H9 (cell line): ENCODE measurements at regions not wholly inside any gene's neighbourhood (a gene's known extent, or its start where the extent isn't known, plus 50 kb on each side); places are given as distances from the start of the nearest gene placed in this dataset.

Experiments
- DNase-seq: peaks from one replicate; pipeline ENCODE4 v3.0.0-alpha.2; 2017
- H2AFZ ChIP-seq: one replicate; pipeline ENCODE4 v1.6.1; 2013; ENCODE audit warnings: mild to moderate bottlenecking, low read length, control low read depth, moderate library complexity
- H2AK5ac ChIP-seq: 2 replicates; pipeline ENCODE4 v1.6.1; 2013; ENCODE audit warnings: low read length, control low read depth, mixed read lengths; ENCODE audit not compliant: insufficient read length
- H2BK120ac ChIP-seq: one replicate; pipeline ENCODE4 v1.6.1; 2013; ENCODE audit warnings: low read depth, mild to moderate bottlenecking, low read length, control low read depth, inconsistent platforms; ENCODE audit not compliant: poor library complexity, severe bottlenecking
- H2BK12ac ChIP-seq: 2 replicates; pipeline ENCODE4 v1.6.1; 2013; ENCODE audit warnings: low read length, control low read depth, mixed read lengths, low read depth; ENCODE audit not compliant: insufficient read length
- H2BK15ac ChIP-seq: 2 replicates; pipeline ENCODE4 v1.6.1; 2013; ENCODE audit warnings: low read depth, low read length, control low read depth
- H2BK20ac ChIP-seq: one replicate; pipeline ENCODE4 v1.6.1; 2013; ENCODE audit warnings: low read depth, mild to moderate bottlenecking, low read length, control low read depth, inconsistent platforms; ENCODE audit not compliant: poor library complexity, severe bottlenecking
- H2BK5ac ChIP-seq: 2 replicates; pipeline ENCODE4 v1.6.1; 2013; ENCODE audit warnings: low read length, control low read depth, mixed read lengths; ENCODE audit not compliant: insufficient read length
- H3K14ac ChIP-seq: 2 replicates; pipeline ENCODE4 v1.6.1; 2013; ENCODE audit warnings: low read length, control low read depth; ENCODE audit not compliant: insufficient read depth
- H3K18ac ChIP-seq: 2 replicates; pipeline ENCODE4 v1.6.1; 2013; ENCODE audit warnings: low read depth, mild to moderate bottlenecking, mixed read lengths, low read length, control low read depth; ENCODE audit not compliant: insufficient read length
- H3K23ac ChIP-seq: 2 replicates; pipeline ENCODE4 v1.6.1; 2013; ENCODE audit warnings: low read length, control low read depth, mixed read lengths, low read depth; ENCODE audit not compliant: insufficient read length
- H3K23me2 ChIP-seq: 2 replicates; pipeline ENCODE4 v1.6.1; 2013; ENCODE audit warnings: low read depth, mild to moderate bottlenecking, mixed read lengths, low read length, control low read depth; ENCODE audit not compliant: insufficient read length, poor library complexity, severe bottlenecking
- H3K27ac ChIP-seq: 2 replicates; pipeline ENCODE4 v1.5.1; 2013; ENCODE audit warnings: low read length, control low read depth, mixed read lengths, low read depth; ENCODE audit not compliant: insufficient read length
- H3K27me3 ChIP-seq: 2 replicates; pipeline ENCODE4 v1.6.1; 2013; ENCODE audit warnings: low read length, control low read depth, inconsistent platforms; ENCODE audit not compliant: insufficient read depth
- H3K4ac ChIP-seq: 2 replicates; pipeline ENCODE4 v1.6.1; 2013; ENCODE audit warnings: low read depth, mild to moderate bottlenecking, control low read depth, inconsistent platforms, low read length, moderate library complexity
- H3K4me1 ChIP-seq: 2 replicates; pipeline ENCODE4 v1.6.1; 2013; ENCODE audit warnings: low read length, control low read depth, inconsistent platforms; ENCODE audit not compliant: insufficient read depth
- H3K4me2 ChIP-seq: 2 replicates; pipeline ENCODE4 v1.6.1; 2013; ENCODE audit warnings: low read length, control low read depth, mixed read lengths; ENCODE audit not compliant: insufficient read length, insufficient read depth
- H3K56ac ChIP-seq: 2 replicates; pipeline ENCODE4 v1.6.1; 2013; ENCODE audit warnings: low read depth, mild to moderate bottlenecking, mixed read lengths, low read length, control low read depth; ENCODE audit not compliant: insufficient read length
- H3K79me1 ChIP-seq: 2 replicates; pipeline ENCODE4 v1.6.1; 2013; ENCODE audit warnings: low read depth, mild to moderate bottlenecking, moderate library complexity, low read length, control low read depth, inconsistent platforms; ENCODE audit not compliant: insufficient read depth, poor library complexity, severe bottlenecking
- H3K79me2 ChIP-seq: 2 replicates; pipeline ENCODE4 v1.6.1; 2013; ENCODE audit warnings: low read length, control low read depth, inconsistent platforms; ENCODE audit not compliant: insufficient read depth
- H3K9ac ChIP-seq: 2 replicates; pipeline ENCODE4 v1.6.1; 2013; ENCODE audit warnings: low read length, control low read depth, mixed read lengths; ENCODE audit not compliant: insufficient read length; ENCODE audit errors: extremely low read depth
- H3K9me3 ChIP-seq: one replicate; pipeline ENCODE4 v1.6.1; 2013; ENCODE audit warnings: low read depth, low read length, inconsistent platforms; ENCODE audit not compliant: control insufficient read depth
- H3T11ph ChIP-seq: one replicate; pipeline ENCODE4 v1.6.1; 2013; ENCODE audit warnings: mild to moderate bottlenecking, low read length, control low read depth, inconsistent platforms
- H4K20me1 ChIP-seq: one replicate; pipeline ENCODE4 v1.6.1; 2013; ENCODE audit not compliant: control insufficient read depth, insufficient read length, insufficient read depth
- H4K5ac ChIP-seq: 2 replicates; pipeline ENCODE4 v1.6.1; 2013; ENCODE audit warnings: low read depth, mild to moderate bottlenecking, mixed read lengths, low read length, control low read depth; ENCODE audit not compliant: insufficient read length
- H4K8ac ChIP-seq: replicated peaks from 2 replicates; pipeline ENCODE4 v1.6.1; 2013; ENCODE audit warnings: low read length, control low read depth, mixed read lengths, low read depth; ENCODE audit not compliant: insufficient read length
- H4K91ac ChIP-seq: 2 replicates; pipeline ENCODE4 v1.6.1; 2013; ENCODE audit warnings: low read depth, mild to moderate bottlenecking, moderate library complexity, mixed read lengths, low read length, control low read depth; ENCODE audit not compliant: insufficient read length
- H3K27ac Mint-ChIP-seq, 3 experiments: 2 replicates in 2 of 3; 3 replicates in 1 of 3; pipeline ENCODE4 v1.8.0; 2020 to 2021; ENCODE audit warnings: mixed read lengths in 3 of 3, mild to moderate bottlenecking in 1 of 3, moderate library complexity in 1 of 3
- H3K27me3 Mint-ChIP-seq: 2 replicates; pipeline ENCODE4 v1.8.0; 2021; ENCODE audit warnings: low read depth, mild to moderate bottlenecking, moderate library complexity, mixed read lengths
- H3K36me3 Mint-ChIP-seq, 3 experiments: 2 replicates in 2 of 3; 3 replicates in 1 of 3; pipeline ENCODE4 v1.8.0; 2020 to 2021; ENCODE audit warnings: low read depth in 3 of 3, mixed read lengths in 3 of 3; ENCODE audit not compliant: insufficient read depth in 1 of 3
- H3K4me1 Mint-ChIP-seq, 2 experiments: 2 replicates each; pipeline ENCODE4 v1.8.0; 2020; ENCODE audit warnings: mixed read lengths in 2 of 2
- H3K4me3 Mint-ChIP-seq, 2 experiments: 2 replicates in 1 of 2; 3 replicates in 1 of 2; pipeline ENCODE4 v1.8.0; 2020 to 2021; ENCODE audit warnings: mild to moderate bottlenecking in 2 of 2, mixed read lengths in 2 of 2, moderate library complexity in 1 of 2
- H3K9me3 Mint-ChIP-seq, 2 experiments: 2 replicates in 1 of 2; 3 replicates in 1 of 2; pipeline ENCODE4 v1.8.0; 2020; ENCODE audit warnings: mild to moderate bottlenecking in 2 of 2, mixed read lengths in 2 of 2, moderate library complexity in 1 of 2
- WGBS: extraction: QIAGEN DNeasy Blood & Tissue Kit; methylation state at CpG from one replicate; pipeline ENCODE4 v1.1.7; 2013; ENCODE audit warnings: missing lambda C conversion rate, low lambda C conversion rate, mixed read lengths; ENCODE audit not compliant: insufficient read length; ENCODE audit errors: extremely low coverage; 5-methylcytosine and 5-hydroxymethylcytosine counted together
- TF ChIP-seq, protein P1 (sequence below): fragments of 200-600 bp; sonication (generic); conservative IDR thresholded peaks from 3 replicates; pipeline ENCODE4 v1.8.0; 2021; ENCODE audit warnings: antibody characterized with exemption, mild to moderate bottlenecking

DNA sequence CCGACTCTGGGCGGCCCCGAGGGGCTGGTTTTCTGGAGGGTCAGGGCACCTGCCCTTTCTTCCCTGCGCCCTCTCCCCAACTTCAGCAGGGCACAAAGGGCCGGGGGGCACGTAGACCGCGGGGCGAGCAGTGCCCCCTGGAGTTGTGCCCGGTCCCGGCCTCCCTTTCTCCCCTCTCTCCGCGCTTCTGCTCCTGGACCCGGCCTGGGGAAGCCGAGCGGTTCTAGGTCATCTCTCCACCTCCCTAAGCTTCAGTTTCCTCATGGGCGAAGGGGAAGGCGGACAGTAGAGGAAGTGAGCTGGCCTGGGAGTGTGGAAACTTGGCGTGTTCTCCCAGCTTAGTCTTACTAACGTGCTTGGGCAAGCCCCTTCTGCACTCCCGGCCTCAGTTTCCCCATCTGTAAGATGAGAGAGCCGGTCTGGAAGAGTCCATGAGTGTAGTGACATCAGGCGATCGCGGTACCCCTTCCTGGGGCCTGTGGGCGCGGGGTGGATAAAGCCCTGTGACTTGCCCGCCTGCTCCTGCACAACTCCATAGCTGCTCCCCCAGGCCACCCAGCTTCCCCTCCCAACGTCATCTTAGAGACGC lies 158.6 kb upstream of the PARP11 start:
- peak overlapping the region; percentile 61; the same call in 1 of the 2 replicates for H3K14ac ChIP-seq
- H3K79me1 ChIP-seq = no peaks in the 10 kb centered on the region
- no peak overlapping the region for H2AFZ ChIP-seq
- no peak overlapping the region for H2BK20ac ChIP-seq
- no peak overlapping the region for H4K8ac ChIP-seq
- Mint-ChIP-seq H3K4me1 (peaks cover 39 to 58% of the 10 kb centered on the region in 2 experiments), H3K4me3 (peak overlapping the region in 1 of 2 experiments; percentile 14; a peak in 2 of 5 replicates), H3K36me3 (peaks cover 0 to 3% (median 0%) of the 10 kb centered on the region in 3 experiments; a peak in 3 of 7 replicates), H3K27me3 (peaks cover 25% of the 10 kb centered on the region), H3K9me3 (peaks cover 0 to 8% of the 10 kb centered on the region in 2 experiments; a peak in 2 of 5 replicates), H3K27ac (peak overlapping the region; percentile 54 to 88 (median 64); a peak in 6 of 7 replicates)
- H3K4ac ChIP-seq = peak overlapping the region; percentile 22; the same call in 1 of the 2 replicates
- no peaks in the 10 kb centered on the region for H4K20me1 ChIP-seq
- no peak overlapping the region for H3K9ac ChIP-seq
- peak; percentile 53 for DNase-seq
- TF ChIP-seq, protein P1, sequence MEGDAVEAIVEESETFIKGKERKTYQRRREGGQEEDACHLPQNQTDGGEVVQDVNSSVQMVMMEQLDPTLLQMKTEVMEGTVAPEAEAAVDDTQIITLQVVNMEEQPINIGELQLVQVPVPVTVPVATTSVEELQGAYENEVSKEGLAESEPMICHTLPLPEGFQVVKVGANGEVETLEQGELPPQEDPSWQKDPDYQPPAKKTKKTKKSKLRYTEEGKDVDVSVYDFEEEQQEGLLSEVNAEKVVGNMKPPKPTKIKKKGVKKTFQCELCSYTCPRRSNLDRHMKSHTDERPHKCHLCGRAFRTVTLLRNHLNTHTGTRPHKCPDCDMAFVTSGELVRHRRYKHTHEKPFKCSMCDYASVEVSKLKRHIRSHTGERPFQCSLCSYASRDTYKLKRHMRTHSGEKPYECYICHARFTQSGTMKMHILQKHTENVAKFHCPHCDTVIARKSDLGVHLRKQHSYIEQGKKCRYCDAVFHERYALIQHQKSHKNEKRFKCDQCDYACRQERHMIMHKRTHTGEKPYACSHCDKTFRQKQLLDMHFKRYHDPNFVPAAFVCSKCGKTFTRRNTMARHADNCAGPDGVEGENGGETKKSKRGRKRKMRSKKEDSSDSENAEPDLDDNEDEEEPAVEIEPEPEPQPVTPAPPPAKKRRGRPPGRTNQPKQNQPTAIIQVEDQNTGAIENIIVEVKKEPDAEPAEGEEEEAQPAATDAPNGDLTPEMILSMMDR = peak; percentile 39; the same call in 2 of the 3 replicates
- H3K56ac ChIP-seq = no peak overlapping the region
- H2BK15ac ChIP-seq = no peak overlapping the region; the same call in 1 of the 2 replicates
- no peaks in the 10 kb centered on the region for H3K23me2 ChIP-seq
- no peak overlapping the region for H3K27ac ChIP-seq
- H3T11ph ChIP-seq = no peak overlapping the region
- no peaks in the 10 kb centered on the region for H3K79me2 ChIP-seq
- no peak overlapping the region for H2BK120ac ChIP-seq
- no peak overlapping the region for H4K5ac ChIP-seq
- H2AK5ac ChIP-seq = no peak overlapping the region
- H4K91ac ChIP-seq = peak overlapping the region; percentile 60
- no peak overlapping the region for H2BK5ac ChIP-seq
- WGBS = no CpG with 5 or more reads among the region's 30 CpGs
- no peaks in the 10 kb centered on the region for H3K27me3 ChIP-seq
- peak overlapping the region; percentile 77 for H2BK12ac ChIP-seq
- no peak overlapping the region for H3K23ac ChIP-seq
- H3K9me3 ChIP-seq = no peaks in the 10 kb centered on the region
- no peak overlapping the region for H3K4me2 ChIP-seq
- H3K4me1 ChIP-seq = peaks cover 4% of the 10 kb centered on the region
- H3K18ac ChIP-seq = peak overlapping the region; percentile 51
